Suprapubic skin (tissue), 4 donors: ENCODE measurements at regions not wholly inside any gene's neighbourhood (a gene's known extent, or its start where the extent isn't known, plus 50 kb on each side); places are given as distances from the start of the nearest gene placed in this dataset.

Source experiments
- CTCF ChIP-seq, 2 donors: fragments of 200-600 bp in 1 of 2; fragments of 450-650 bp in 1 of 2; sonication (generic) in 1 of 2; IDR thresholded peaks; one replicate each; pipeline ENCODE4 v1.5.1; 2016 to 2019; ENCODE audit warnings: antibody characterized with exemption in 2 of 2, mild to moderate bottlenecking in 1 of 2, moderate library complexity in 1 of 2
- EP300 ChIP-seq: sonication (generic); formaldehyde crosslinking; IDR thresholded peaks from one replicate; pipeline ENCODE4 v1.6.1; 2017; ENCODE audit warnings: antibody characterized with exemption
- POLR2A ChIP-seq, 2 donors: fragments of 450-650 bp; IDR thresholded peaks; one replicate each; pipeline ENCODE4 v1.6.1; 2017; ENCODE audit warnings: antibody characterized with exemption in 2 of 2, mild to moderate bottlenecking in 2 of 2, moderate library complexity in 2 of 2
- POLR2AphosphoS5 ChIP-seq, 3 donors: sonication (generic); formaldehyde crosslinking; IDR thresholded peaks; one replicate each; pipeline ENCODE4 v1.6.1; 2017; ENCODE audit warnings: antibody characterized with exemption in 3 of 3

GRCh38 chr9:79135681-79136415, 435.9 kb upstream of the TLE4 start:
- TF ChIP-seq POLR2AphosphoS5 (IDR thresholded peaks at IDR 0.05) (no peak), CTCF (IDR thresholded peaks at IDR 0.05) (no peak), POLR2A (IDR thresholded peaks at IDR 0.05) (no peak), EP300 (no peak)
